ENCODE measurements at regions not wholly inside any gene's neighbourhood (a gene's known extent, or its start where the extent isn't known, plus 50 kb on each side); places are given as distances from the start of the nearest gene placed in this dataset.

DNA sequence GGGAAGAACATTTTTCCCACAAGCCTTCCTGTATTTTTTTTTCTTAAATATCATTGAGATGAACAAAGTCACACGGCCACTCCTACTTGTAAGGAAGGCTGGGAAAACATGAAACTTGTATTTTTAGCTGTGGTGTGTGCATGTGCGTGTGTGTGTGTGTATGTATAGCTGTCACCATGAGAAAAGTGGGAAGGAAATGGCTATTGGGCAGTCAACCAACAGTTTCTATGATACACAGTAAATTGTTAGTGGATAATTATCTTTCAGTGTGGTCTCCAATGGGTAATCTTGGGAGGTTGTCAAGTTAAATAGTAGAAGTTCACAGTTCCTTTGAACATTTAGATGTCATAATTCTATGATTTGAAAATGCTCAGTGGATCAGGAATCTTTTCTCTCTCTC, 132.7 kb upstream of the USP24 start:
- H3K4me3 ChIP-seq (ENCODE audit: low read depth, low read length), result no peak overlapping the region
- TF ChIP-seq, protein P1, sequence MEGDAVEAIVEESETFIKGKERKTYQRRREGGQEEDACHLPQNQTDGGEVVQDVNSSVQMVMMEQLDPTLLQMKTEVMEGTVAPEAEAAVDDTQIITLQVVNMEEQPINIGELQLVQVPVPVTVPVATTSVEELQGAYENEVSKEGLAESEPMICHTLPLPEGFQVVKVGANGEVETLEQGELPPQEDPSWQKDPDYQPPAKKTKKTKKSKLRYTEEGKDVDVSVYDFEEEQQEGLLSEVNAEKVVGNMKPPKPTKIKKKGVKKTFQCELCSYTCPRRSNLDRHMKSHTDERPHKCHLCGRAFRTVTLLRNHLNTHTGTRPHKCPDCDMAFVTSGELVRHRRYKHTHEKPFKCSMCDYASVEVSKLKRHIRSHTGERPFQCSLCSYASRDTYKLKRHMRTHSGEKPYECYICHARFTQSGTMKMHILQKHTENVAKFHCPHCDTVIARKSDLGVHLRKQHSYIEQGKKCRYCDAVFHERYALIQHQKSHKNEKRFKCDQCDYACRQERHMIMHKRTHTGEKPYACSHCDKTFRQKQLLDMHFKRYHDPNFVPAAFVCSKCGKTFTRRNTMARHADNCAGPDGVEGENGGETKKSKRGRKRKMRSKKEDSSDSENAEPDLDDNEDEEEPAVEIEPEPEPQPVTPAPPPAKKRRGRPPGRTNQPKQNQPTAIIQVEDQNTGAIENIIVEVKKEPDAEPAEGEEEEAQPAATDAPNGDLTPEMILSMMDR (IDR thresholded peaks at IDR 0.05; ENCODE audit: borderline replicate concordance, insufficient read depth, low read depth, low read length), result no peak

DNA sequence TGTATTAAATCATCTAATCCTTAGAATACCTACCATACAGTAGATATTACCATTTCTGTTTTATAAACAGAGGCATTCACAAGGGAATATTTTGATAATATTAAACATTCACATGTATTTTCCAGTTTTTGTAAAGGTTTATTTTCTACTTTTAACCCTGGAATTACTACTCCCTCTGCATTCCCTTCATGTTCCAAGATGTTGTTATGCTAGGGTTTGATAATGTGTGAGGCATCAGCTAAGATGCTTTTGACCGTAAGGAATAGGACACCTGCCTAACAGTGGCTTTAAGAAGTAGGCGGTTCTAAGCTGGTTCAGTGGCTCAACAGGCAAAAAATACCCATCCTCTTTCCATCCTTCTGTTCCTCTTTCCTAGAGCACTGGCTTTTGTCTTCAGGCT, 131.9 kb upstream of the USP24 start:
- TF ChIP-seq, protein P1 (IDR thresholded peaks at IDR 0.05; ENCODE audit: borderline replicate concordance, insufficient read depth, low read depth, low read length), result no peak
- no peak overlapping the region for H3K4me3 ChIP-seq (ENCODE audit: low read depth, low read length)

DNA sequence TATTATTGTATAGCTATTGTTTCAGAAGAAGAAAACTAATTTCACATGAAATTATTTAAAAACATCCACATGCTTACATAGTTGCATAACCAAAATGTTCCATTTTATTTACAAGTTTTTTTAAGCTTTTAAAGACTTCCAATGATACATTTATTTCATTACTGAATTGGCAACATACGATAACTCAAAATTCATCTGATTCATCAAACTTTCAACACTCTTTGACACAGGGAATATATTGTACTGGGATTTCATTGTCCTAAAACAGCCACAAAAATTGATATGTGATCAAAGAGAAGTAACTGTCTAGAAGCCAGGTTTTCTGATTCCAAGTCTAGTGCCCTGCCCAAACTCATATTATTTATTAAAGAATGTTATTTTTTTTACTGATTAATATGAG, 131.4 kb upstream of the USP24 start:
- TF ChIP-seq, protein P1 (IDR thresholded peaks at IDR 0.05; ENCODE audit: borderline replicate concordance, insufficient read depth, low read depth, low read length), result no peak

DNA sequence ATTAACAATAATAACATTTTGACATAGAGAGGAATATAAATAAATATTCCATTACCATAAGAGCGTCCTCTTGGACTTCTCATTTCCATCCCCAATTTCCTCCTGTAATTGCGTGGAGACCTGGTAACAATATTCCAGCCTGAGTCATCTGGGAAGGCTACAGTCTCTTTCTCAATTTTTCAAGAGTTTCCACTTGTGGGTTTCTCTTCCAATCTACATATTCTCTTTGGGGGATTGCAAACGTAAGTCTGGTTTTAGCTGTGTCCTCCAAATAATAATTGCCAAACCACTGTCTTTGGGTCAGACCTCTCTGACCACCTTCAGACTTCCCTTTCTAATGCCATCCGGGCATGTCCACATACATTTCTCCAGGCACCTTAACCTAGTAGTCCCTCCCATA, 124.5 kb upstream of the USP24 start:
- no peak overlapping the region for H3K4me3 ChIP-seq (ENCODE audit: low read depth, low read length)
- TF ChIP-seq, protein P1 (IDR thresholded peaks at IDR 0.05; ENCODE audit: borderline replicate concordance, insufficient read depth, low read depth, low read length), result no peak

More for the DNA sequence above, 131.4 kb upstream of the USP24 start:
- no peak overlapping the region for H3K4me3 ChIP-seq (ENCODE audit: low read depth, low read length)

DNA sequence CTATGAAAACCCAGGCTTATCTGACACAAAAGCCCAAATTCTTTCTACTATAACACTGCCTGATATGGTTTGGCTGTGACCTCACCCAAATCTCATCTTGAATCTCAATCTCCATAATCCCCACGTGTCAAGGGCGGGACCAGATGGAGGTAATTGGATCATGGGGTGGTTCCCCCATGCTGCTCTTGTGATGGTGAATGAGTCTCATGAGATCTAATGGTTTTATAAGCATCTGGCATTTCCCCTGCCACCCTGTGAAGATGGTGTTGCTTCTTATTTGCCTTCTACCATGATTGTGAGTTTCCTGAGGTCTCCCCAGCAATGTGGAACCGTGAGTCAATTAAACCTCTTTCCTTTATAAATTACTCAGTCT, 123.3 kb upstream of the USP24 start:
- no peak overlapping the region for H3K4me3 ChIP-seq (ENCODE audit: low read depth, low read length)
- TF ChIP-seq, protein P1 (IDR thresholded peaks at IDR 0.05; ENCODE audit: borderline replicate concordance, insufficient read depth, low read depth, low read length), result no peak

DNA sequence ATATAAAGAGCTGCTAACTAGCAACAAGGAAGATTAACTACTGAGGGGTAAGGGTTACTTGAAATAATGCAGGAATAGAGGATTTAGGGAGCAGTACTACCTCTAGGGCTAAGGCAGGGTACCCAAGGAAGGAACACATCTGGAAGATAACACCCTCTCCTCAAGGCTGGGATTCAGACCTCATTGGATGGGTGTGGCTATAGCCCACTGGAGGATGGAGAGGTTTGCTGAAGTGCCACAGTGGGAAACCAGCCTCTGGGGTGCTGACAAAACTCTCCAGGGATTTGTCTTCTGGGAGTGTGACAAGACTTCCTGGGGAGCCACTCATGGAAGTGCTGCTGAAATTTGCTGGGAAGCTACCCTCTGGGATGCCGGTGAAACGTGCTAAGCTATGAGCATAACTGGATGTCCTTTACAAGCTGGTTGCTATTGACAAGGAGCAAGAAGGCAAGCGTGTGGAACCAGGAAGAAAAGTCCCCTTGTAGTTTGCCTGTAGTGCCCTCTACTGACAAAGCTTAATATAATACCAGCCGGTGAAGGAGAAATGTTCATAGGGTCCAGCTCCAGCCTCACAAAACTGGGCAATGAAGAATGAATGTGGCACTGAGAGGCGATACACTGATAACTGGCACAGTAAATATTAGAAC, 122.8 kb upstream of the USP24 start:
- H3K4me3 ChIP-seq (ENCODE audit: low read depth, low read length), result no peak overlapping the region
- TF ChIP-seq, protein P1 (IDR thresholded peaks at IDR 0.05; ENCODE audit: borderline replicate concordance, insufficient read depth, low read depth, low read length), result peak; percentile 57; the same call in 1 of the 2 replicates

DNA sequence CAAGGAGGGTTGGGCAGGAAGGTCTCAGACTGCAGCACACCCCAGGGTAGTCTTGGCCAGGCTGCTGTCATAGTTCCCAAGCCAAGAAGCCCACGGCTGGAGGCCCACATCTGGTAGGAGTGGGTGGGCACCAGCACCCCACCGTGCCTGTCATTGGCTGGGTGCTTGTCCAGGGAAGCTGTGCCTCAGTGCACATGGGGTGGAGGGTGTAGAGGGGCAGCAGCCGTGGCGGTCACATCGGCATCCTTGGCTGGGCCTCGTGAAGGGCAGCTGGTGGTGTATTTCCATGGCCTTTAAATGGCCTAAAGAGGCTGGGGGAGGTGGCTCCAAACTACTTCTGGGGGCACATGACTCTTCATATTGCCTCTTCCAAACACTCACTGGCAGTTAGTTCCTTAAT, 119.6 kb upstream of the USP24 start:
- TF ChIP-seq, protein P1 (IDR thresholded peaks at IDR 0.05; ENCODE audit: borderline replicate concordance, insufficient read depth, low read depth, low read length), result no peak
- H3K4me3 ChIP-seq (ENCODE audit: low read depth, low read length), result no peak overlapping the region

All from GM12875 (cell line).